ENCODE measurements at regions not wholly inside any gene's neighbourhood (a gene's known extent, or its start where the extent isn't known, plus 50 kb on each side); places are given as distances from the start of the nearest gene placed in this dataset.
"Not testable (repeated sequence)": the region's sequence is repeated elsewhere in the genome, so short reads cannot be mapped to it uniquely, and the experiment has no call there.

DNA sequence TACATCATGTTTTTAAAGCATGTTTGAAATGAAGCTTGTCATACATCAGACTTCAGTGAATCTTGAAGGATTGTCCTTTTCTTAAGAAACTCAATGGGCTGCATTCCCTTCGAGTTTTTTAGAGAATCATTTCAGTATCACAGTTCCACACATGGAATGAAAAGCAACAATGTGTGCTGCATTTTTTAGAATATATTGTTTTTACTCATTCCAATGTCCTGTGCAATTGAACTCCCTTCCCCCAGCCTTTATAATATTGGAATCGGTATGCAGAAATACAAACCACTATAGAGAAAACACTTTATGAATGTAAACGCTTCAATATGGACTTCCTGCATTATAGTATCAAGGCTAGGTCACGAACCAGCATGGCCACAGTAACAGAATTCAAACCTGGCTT, 634.4 kb downstream of the GATA3 start:
- DNase-seq (ENCODE audit: low read depth in 2 of 2), result no peak

DNA sequence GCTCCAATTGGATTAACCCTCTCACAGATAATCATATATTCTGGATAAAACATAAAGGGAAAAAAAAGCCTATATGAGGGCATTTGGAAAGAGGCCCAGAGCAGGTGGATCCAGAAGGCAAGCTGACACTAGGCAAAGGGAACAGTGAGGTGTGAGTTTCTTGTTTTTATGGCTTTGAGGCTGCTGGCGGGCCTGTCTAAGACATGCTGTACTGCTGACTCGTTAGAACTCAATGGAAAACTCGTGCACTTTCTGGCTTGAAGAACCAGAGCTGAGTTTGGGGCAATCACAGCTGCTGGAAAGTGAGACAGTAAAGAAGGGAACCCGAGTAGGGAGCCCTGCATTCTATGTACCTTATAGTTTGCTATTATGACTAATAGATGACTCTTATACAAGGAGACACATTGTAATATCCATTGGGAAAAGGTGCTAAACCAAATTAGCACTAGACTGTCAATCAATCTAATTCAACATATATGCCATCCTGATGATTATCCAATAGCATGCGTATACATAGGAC, 637.1 kb downstream of the GATA3 start:
- DNase-seq (ENCODE audit: low read depth in 2 of 2), result no peak

- DNase-seq (ENCODE audit: low read depth in 2 of 2), result not testable (repeated sequence)
Measured at GRCh38 chr10:8693635-8694034, 639.1 kb downstream of the GATA3 start.

- DNase-seq (ENCODE audit: low read depth in 2 of 2), result no peak
Measured at GRCh38 chr10:8696746-8697145, 642.3 kb downstream of the GATA3 start.

DNA sequence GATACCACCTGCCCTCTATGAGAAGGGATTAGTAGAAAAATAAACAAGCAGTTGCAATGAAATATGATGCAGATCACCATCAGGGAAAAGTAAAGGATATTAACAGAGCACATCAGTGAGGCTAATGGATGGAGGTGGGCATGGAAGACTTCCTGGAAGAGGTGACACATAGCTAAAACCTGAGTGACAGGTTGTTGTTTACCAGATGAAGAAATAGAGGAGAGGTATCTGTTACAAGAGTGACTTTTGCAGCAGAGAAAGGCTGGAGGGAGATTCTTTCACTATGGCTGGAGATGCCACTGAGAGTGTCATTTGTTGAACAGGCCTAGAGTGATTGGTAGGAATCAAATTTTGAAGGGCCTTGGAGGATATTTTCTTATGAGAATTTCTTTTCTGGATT, 646.2 kb downstream of the GATA3 start:
- no peak for DNase-seq (ENCODE audit: low read depth in 2 of 2)

GRCh38 chr10:8702181-8702580, 647.7 kb downstream of the GATA3 start:
- no peak for DNase-seq (ENCODE audit: low read depth in 2 of 2)

- no peak for DNase-seq (ENCODE audit: low read depth in 2 of 2)
Measured at GRCh38 chr10:8705415-8705814, 650.9 kb downstream of the GATA3 start.

- no peak for DNase-seq (ENCODE audit: low read depth in 2 of 2)
Measured at GRCh38 chr10:8712656-8713055, 658.2 kb downstream of the GATA3 start.

DNA sequence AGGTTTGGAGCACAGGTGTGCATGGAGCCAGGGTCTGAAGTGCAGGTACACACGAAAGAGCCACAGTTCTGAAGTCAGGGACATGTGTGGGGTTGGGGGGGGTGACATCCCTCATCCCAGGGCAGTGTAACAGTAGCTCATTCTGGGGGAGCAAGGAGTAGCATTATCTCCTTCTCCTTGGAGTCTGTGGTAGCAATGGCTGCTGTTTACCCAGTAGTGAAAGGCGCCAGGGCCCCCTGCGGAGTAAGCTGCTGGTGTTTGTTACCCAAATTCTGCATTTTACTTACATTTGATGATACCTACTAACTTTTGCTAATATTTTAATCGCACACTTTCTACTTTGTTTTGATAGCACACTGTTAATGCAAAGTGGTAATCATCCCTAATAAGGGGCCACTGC, 665.5 kb downstream of the GATA3 start:
- no peak for DNase-seq (ENCODE audit: low read depth in 2 of 2)

- DNase-seq (ENCODE audit: low read depth in 2 of 2), result no peak
Measured at GRCh38 chr10:8721650-8722049, 667.2 kb downstream of the GATA3 start.

DNA sequence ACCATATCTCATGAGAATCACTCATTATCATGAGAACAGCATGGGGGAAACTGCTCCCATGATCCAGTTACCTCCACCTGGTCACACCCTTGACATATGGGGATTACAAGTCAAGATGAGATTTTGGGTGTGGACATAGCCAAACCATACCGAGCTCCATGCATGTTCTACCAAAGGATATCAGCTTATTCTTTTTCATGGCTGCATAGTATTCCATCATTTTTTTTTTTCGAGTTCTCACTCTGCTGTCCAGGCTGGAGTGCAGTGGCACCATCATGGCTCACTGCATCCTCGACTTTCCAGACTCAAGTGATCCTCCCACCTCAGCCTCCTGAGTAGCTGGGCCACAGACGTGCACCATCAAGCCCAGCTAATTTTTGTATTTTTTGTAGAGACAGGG, 668.3 kb downstream of the GATA3 start:
- DNase-seq (ENCODE audit: low read depth in 2 of 2), result no peak

- DNase-seq (ENCODE audit: low read depth in 2 of 2), result no peak
Measured at GRCh38 chr10:8725343-8725742, 670.9 kb downstream of the GATA3 start.

DNA sequence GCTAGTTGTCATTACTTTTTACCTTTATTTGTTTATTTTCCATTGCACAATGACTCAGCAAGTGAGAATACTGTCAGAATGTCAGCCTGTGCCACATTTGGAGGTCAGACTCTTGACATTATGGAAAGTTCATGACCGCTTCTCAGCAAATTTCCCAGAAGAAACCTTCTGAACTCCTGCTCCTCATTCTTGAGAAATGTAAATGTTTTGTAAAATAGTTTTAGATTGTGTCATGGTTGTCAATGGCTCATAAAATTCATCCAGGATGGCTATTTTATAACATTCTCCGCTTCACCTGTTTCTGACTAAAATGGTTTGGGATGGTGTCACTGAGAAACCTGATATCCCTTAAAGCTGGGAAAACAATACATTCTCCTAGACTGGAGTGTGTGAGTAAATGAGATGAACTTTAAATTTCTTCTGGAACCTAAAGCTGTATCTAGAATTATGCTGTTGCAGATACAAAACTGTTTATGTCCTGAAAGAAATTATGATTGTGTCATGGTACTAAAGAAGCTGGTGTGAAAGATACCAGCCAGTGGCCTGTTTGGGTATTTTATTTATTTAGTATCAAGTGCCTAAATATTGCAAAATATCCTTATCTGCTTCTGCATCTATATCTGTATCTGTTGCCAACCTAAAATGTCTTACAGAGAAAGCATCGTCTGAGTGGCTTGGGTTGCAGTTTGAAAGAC, 671.7 kb downstream of the GATA3 start:
- no peak for DNase-seq (ENCODE audit: low read depth in 2 of 2)

DNA sequence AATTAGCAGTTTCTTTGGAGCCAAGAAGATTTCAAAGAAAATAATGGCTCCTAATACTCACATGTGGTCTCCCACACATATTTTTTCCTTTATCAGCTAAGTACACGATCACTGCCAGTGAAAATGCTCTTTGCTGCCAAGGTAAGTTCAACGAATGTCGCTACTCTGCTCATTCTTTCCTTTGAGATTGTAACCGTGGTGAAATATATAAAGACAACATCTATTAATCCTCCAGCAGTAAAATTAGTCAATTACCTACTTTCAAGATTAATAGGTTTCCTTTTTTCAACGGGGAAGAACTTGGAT, 672.2 kb downstream of the GATA3 start:
- DNase-seq (ENCODE audit: low read depth in 2 of 2), result no peak

GRCh38 chr10:8731121-8732095, 676.9 kb downstream of the GATA3 start:
- DNase-seq (ENCODE audit: low read depth in 2 of 2), result no peak

DNA sequence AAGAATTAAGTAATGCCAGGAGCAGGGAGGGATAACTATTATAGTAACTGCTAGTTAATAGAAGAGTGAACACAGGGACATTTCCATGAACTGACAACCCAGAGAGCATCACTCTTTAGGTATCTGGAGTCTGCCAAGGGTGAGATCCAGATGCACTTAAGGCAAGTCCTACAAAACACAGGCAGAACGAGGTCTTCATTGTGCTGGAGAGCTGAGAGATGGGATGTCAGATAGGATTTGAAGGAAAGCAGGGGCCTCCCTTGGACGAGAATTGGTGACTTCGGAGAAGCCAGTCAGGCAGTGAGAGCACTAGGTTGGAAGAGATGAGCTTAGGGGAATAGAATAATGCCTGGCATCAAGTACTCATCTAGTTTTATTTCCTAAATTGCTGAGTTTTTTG, 684.5 kb downstream of the GATA3 start:
- DNase-seq (ENCODE audit: low read depth in 2 of 2), result no peak

DNA sequence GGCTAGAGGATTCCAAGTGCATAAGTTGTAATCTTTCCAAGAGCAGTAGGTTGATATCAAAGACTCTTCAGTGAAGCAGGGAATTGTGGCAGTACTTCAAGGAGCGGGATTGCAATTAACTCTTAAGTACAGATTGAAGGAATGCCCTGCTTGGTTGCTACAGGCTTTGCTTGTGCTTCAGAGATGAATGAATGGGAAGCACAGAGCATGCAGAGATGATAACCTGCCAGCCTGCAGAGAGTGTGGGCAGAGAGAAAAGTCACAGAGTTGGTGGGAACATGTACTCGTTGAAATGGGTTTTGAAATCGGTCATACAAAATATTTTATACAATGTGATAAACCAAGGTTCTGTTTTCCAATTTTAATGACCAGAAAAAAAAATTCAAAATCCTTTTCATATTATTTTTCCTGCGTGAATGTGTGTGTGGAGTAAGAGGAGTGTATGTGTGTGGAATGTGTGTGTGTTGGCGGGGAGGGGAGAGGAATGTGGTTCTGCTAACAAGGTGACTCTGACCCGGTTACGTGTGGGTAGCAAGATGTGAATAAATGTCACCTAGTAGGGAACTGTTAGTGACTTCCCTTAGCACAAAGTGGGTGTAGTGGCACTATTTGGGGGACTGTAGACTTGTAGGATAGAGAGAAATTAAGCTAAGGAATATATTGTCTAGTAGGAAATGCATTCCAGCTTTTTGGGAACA, 697.8 kb downstream of the GATA3 start:
- DNase-seq (ENCODE audit: low read depth in 2 of 2), result no peak

DNA sequence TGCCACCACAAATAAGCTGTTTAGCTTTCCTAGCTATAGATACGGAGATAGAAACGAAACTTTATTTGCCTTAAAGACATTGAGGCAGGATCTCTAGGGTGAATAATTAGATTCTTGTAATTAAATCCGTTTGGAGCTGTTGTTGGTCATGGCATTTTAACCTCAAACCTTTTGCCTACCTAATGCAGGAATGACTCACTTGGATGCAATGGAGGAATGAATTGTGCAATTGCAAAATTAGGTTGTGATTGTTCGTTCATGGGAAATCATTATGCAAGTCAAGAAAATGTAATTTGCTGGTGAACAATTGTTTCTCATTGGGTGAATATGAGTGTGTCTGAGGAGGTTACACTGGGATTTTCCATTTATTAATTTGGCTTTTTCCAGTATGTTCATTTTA, 703.5 kb downstream of the GATA3 start:
- no peak for DNase-seq (ENCODE audit: low read depth in 2 of 2)

GRCh38 chr10:8766899-8767298, 712.4 kb downstream of the GATA3 start:
- DNase-seq (ENCODE audit: low read depth in 2 of 2), result no peak

- DNase-seq (ENCODE audit: low read depth in 2 of 2), result no peak
Measured at GRCh38 chr10:8767591-8767990, 713.1 kb downstream of the GATA3 start.

DNA sequence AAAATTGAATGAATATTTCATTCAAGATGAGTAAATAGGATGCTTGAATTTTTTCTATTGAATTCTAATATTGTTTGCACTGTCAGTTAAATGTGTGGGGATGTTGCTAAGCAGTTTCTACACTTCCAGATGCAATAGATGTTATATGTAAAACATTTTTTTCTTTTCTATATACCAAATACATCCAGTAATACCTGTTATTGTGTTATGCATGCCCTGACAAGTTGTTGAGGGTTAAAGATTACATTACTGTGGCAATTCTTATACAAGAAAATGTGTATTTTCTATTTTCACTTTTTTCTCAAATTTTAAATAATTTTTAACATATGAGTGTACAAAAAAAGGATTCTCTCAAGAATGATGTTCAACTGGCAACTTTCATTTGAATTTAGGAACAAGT, 713.9 kb downstream of the GATA3 start:
- no peak for DNase-seq (ENCODE audit: low read depth in 2 of 2)

GRCh38 chr10:8768852-8769251, 714.4 kb downstream of the GATA3 start:
- no peak for DNase-seq (ENCODE audit: low read depth in 2 of 2)
